ENCODE measurements at regions not wholly inside any gene's neighbourhood (a gene's known extent, or its start where the extent isn't known, plus 50 kb on each side); places are given as distances from the start of the nearest gene placed in this dataset.

DNA sequence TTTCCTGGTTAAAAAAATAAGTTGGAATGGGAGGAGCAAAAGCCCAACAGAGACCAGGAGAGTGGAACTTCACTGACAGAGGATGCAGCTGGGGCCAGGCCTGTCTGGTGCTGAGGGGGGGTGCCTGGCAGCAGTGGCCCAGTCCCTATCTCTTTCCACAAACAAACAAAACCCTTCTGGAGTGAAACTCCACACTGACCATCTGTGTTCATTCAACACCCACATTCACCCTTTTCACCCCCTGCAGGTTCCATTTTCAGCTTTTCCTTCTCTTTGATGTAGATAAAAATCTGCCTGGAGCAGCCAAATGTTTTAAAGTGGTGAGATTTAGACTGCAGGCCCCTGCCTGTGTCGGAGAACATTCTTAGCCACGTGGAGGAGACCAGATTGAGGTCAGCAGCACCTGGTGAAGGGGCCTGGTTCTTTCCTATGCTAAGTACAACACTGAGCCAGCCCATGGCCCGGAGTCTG, 161.4 kb upstream of the CDH11 start:
- Histone ChIP-seq H3K27me3 (no peaks in the 10 kb centered on the region), H3K4me1 (no peaks in the 10 kb centered on the region), H3K9me3 (no peaks in the 10 kb centered on the region), H3K36me3 (no peaks in the 10 kb centered on the region), H3K4me3 (no peak overlapping the region), H3K27ac (no peak overlapping the region)
- DNase-seq (ENCODE audit: extremely low spot score in 2 of 2): no peak
- intact Hi-C loops (cut with DNase I): no loop called here
- no peak for TF ChIP-seq POLR2A (IDR thresholded peaks at IDR 0.05)
- TF ChIP-seq POLR2AphosphoS5 (IDR thresholded peaks at IDR 0.05; ENCODE audit: insufficient read depth in 1 of 2, low read depth in 1 of 2): no peak
- TF ChIP-seq CTCF (IDR thresholded peaks at IDR 0.05): no peak

GRCh38 chr16:65281586-65281985, 159.7 kb upstream of the CDH11 start:
- no peaks in the 10 kb centered on the region for H3K4me1 ChIP-seq
- intact Hi-C loops (cut with DNase I): no loop called here
- no peak overlapping the region for H3K4me3 ChIP-seq
- H3K9me3 ChIP-seq: no peaks in the 10 kb centered on the region
- H3K27me3 ChIP-seq: no peaks in the 10 kb centered on the region
- TF ChIP-seq POLR2AphosphoS5 (IDR thresholded peaks at IDR 0.05; ENCODE audit: insufficient read depth in 1 of 2, low read depth in 1 of 2) (no peak), CTCF (IDR thresholded peaks at IDR 0.05) (no peak), POLR2A (IDR thresholded peaks at IDR 0.05) (no peak)
- no peak overlapping the region for H3K27ac ChIP-seq
- H3K36me3 ChIP-seq: no peaks in the 10 kb centered on the region
- no peak for DNase-seq (ENCODE audit: extremely low spot score in 2 of 2)

- H3K27ac ChIP-seq: no peak overlapping the region
- H3K36me3 ChIP-seq: no peaks in the 10 kb centered on the region
- H3K4me3 ChIP-seq: no peak overlapping the region
- no peaks in the 10 kb centered on the region for H3K4me1 ChIP-seq
- H3K9me3 ChIP-seq: no peaks in the 10 kb centered on the region
- TF ChIP-seq POLR2AphosphoS5 (IDR thresholded peaks at IDR 0.05; ENCODE audit: insufficient read depth in 1 of 2, low read depth in 1 of 2): no peak
- no peak for TF ChIP-seq POLR2A (IDR thresholded peaks at IDR 0.05)
- no peak for TF ChIP-seq CTCF (IDR thresholded peaks at IDR 0.05)
- no peaks in the 10 kb centered on the region for H3K27me3 ChIP-seq
- no peak for DNase-seq (ENCODE audit: extremely low spot score in 2 of 2)
- intact Hi-C loops (cut with DNase I): no loop called here
These were observed 159.1 kb upstream of the CDH11 start for GRCh38 chr16:65280845-65281512.

GRCh38 chr16:65279576-65279975, 157.7 kb upstream of the CDH11 start:
- Histone ChIP-seq H3K27ac (no peak overlapping the region), H3K4me1 (no peaks in the 10 kb centered on the region), H3K4me3 (no peak overlapping the region), H3K9me3 (no peaks in the 10 kb centered on the region), H3K36me3 (no peaks in the 10 kb centered on the region), H3K27me3 (no peaks in the 10 kb centered on the region)
- no peak for TF ChIP-seq POLR2A (IDR thresholded peaks at IDR 0.05)
- TF ChIP-seq CTCF (IDR thresholded peaks at IDR 0.05): no peak
- no peak for TF ChIP-seq POLR2AphosphoS5 (IDR thresholded peaks at IDR 0.05; ENCODE audit: insufficient read depth in 1 of 2, low read depth in 1 of 2)
- intact Hi-C loops (cut with DNase I): no loop called here
- no peak for DNase-seq (ENCODE audit: extremely low spot score in 2 of 2)

DNA sequence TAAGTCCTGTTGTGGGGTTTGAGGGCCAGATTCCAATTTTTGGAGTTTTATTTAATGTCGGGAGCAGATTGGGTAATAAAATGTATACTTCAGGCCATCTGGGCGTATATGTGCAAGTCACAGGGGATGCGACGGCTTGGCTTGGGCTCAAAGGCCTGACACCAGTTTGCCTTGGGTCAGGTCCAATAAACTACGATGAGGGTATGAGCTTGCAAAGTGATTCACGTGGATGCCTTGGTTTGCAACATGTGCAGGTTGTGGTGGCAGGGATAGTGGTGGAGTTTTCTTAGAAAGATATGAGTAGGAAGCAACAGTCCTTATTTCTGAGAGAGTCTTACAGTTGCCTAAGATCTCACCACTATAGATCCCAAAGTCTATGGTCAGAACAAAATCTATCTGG, 157.0 kb upstream of the CDH11 start:
- intact Hi-C loops (cut with DNase I): no loop called here
- no peak overlapping the region for H3K4me3 ChIP-seq
- DNase-seq (ENCODE audit: extremely low spot score in 2 of 2): no peak
- H3K36me3 ChIP-seq: no peaks in the 10 kb centered on the region
- H3K4me1 ChIP-seq: no peaks in the 10 kb centered on the region
- no peaks in the 10 kb centered on the region for H3K9me3 ChIP-seq
- no peak for TF ChIP-seq POLR2AphosphoS5 (IDR thresholded peaks at IDR 0.05; ENCODE audit: insufficient read depth in 1 of 2, low read depth in 1 of 2)
- TF ChIP-seq POLR2A (IDR thresholded peaks at IDR 0.05): no peak
- no peak for TF ChIP-seq CTCF (IDR thresholded peaks at IDR 0.05)
- no peaks in the 10 kb centered on the region for H3K27me3 ChIP-seq
- no peak overlapping the region for H3K27ac ChIP-seq
